ENCODE measurements at regions not wholly inside any gene's neighbourhood (a gene's known extent, or its start where the extent isn't known, plus 50 kb on each side); places are given as distances from the start of the nearest gene placed in this dataset.

DNA sequence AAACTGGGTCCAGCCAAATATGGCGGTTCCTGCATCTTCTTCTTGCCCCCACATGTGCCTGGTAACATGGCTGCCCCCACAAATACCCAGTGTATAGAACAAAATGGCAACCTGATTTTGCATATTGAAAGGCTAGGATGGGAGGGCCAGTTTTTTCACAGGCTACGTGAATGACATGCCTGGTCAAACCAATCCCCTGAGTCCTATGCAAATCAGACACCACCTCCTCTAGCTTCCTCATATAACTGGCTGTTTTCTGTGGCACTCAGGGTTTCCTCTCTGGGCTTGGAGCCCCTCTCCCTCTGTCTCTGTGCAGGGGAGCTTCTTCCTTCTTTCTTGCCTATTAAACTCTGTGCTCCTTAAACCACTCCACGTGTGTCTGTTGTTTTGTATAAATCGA, 372.1 kb downstream of the KIF16B start:
- TF ChIP-seq, protein P1, sequence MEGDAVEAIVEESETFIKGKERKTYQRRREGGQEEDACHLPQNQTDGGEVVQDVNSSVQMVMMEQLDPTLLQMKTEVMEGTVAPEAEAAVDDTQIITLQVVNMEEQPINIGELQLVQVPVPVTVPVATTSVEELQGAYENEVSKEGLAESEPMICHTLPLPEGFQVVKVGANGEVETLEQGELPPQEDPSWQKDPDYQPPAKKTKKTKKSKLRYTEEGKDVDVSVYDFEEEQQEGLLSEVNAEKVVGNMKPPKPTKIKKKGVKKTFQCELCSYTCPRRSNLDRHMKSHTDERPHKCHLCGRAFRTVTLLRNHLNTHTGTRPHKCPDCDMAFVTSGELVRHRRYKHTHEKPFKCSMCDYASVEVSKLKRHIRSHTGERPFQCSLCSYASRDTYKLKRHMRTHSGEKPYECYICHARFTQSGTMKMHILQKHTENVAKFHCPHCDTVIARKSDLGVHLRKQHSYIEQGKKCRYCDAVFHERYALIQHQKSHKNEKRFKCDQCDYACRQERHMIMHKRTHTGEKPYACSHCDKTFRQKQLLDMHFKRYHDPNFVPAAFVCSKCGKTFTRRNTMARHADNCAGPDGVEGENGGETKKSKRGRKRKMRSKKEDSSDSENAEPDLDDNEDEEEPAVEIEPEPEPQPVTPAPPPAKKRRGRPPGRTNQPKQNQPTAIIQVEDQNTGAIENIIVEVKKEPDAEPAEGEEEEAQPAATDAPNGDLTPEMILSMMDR (IDR thresholded peaks at IDR 0.05; ENCODE audit: insufficient read depth, low read length, poor library complexity, severe bottlenecking), result no peak
- no peak for DNase-seq (ENCODE audit: low read depth)
- no peak overlapping the region for H3K4me3 ChIP-seq (ENCODE audit: low read depth, low read length)
- H3K36me3 ChIP-seq (ENCODE audit: control insufficient read depth, insufficient read depth, low read length), result no peaks in the 10 kb centered on the region
- H3K27me3 ChIP-seq (ENCODE audit: control insufficient read depth, insufficient read depth, low read length), result no peaks in the 10 kb centered on the region

GRCh38 chr20:16197696-16198095, 375.6 kb downstream of the KIF16B start:
- Histone ChIP-seq H3K4me3 (ENCODE audit: low read depth, low read length) (no peak overlapping the region), H3K27me3 (ENCODE audit: control insufficient read depth, insufficient read depth, low read length) (no peaks in the 10 kb centered on the region), H3K36me3 (ENCODE audit: control insufficient read depth, insufficient read depth, low read length) (no peaks in the 10 kb centered on the region)
- TF ChIP-seq, protein P1 (IDR thresholded peaks at IDR 0.05; ENCODE audit: insufficient read depth, low read length, poor library complexity, severe bottlenecking), result no peak
- DNase-seq (ENCODE audit: low read depth), result no peak

- Histone ChIP-seq H3K36me3 (ENCODE audit: control insufficient read depth, insufficient read depth, low read length) (no peaks in the 10 kb centered on the region), H3K4me3 (ENCODE audit: low read depth, low read length) (no peak overlapping the region), H3K27me3 (ENCODE audit: control insufficient read depth, insufficient read depth, low read length) (no peaks in the 10 kb centered on the region)
- no peak for DNase-seq (ENCODE audit: low read depth)
- TF ChIP-seq, protein P1 (IDR thresholded peaks at IDR 0.05; ENCODE audit: insufficient read depth, low read length, poor library complexity, severe bottlenecking), result no peak
These were observed 377.6 kb downstream of the KIF16B start for GRCh38 chr20:16195671-16196070.

GRCh38 chr20:16194617-16195360, 378.5 kb downstream of the KIF16B start:
- Histone ChIP-seq H3K27me3 (ENCODE audit: control insufficient read depth, insufficient read depth, low read length) (no peaks in the 10 kb centered on the region), H3K36me3 (ENCODE audit: control insufficient read depth, insufficient read depth, low read length) (no peaks in the 10 kb centered on the region), H3K4me3 (ENCODE audit: low read depth, low read length) (no peak overlapping the region)
- TF ChIP-seq, protein P1 (IDR thresholded peaks at IDR 0.05; ENCODE audit: insufficient read depth, low read length, poor library complexity, severe bottlenecking), result no peak
- DNase-seq (ENCODE audit: low read depth), result no peak

GRCh38 chr20:16191496-16191895, 381.8 kb downstream of the KIF16B start:
- no peak for DNase-seq (ENCODE audit: low read depth)
- H3K4me3 ChIP-seq (ENCODE audit: low read depth, low read length), result no peak overlapping the region
- TF ChIP-seq, protein P1 (IDR thresholded peaks at IDR 0.05; ENCODE audit: insufficient read depth, low read length, poor library complexity, severe bottlenecking), result no peak
- H3K27me3 ChIP-seq (ENCODE audit: control insufficient read depth, insufficient read depth, low read length), result no peaks in the 10 kb centered on the region
- no peaks in the 10 kb centered on the region for H3K36me3 ChIP-seq (ENCODE audit: control insufficient read depth, insufficient read depth, low read length)

- no peak for DNase-seq (ENCODE audit: low read depth)
- TF ChIP-seq, protein P1 (IDR thresholded peaks at IDR 0.05; ENCODE audit: insufficient read depth, low read length, poor library complexity, severe bottlenecking), result no peak
These were observed 383.9 kb downstream of the KIF16B start for GRCh38 chr20:16189371-16189770.

More at GRCh38 chr20:16189371-16189770, 383.9 kb downstream of the KIF16B start:
- no peaks in the 10 kb centered on the region for H3K27me3 ChIP-seq (ENCODE audit: control insufficient read depth, insufficient read depth, low read length)
- H3K36me3 ChIP-seq (ENCODE audit: control insufficient read depth, insufficient read depth, low read length), result no peaks in the 10 kb centered on the region
- no peak overlapping the region for H3K4me3 ChIP-seq (ENCODE audit: low read depth, low read length)
